NCI-H1092 (cell line): ENCODE measurements at regions not wholly inside any gene's neighbourhood (a gene's known extent, or its start where the extent isn't known, plus 50 kb on each side); places are given as distances from the start of the nearest gene placed in this dataset.

Experiments
- DNase-seq: peaks from one replicate; lab custom pipeline; 2025; lab: John Stamatoyannopoulos, UW

DNA sequence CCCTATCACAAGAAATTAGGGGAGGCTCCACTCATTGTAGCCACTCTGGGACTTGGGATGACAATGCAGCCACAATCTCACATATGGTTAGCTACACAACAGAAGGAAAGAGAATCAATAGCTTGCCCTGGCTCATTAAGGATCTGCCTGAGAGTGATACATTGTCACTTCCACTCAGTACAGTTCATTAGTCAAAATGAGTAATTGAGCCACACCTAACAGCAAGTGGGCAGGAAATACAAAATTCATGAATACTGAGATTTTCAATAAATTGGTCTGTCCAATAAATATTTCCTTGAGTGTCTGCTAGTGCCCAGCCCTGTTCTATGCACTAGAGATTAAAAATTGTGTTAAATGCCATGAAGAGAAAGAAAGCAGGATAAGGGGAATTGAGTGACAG, 231.3 kb upstream of the NR4A3 start:
- DNase-seq: no peak

DNA sequence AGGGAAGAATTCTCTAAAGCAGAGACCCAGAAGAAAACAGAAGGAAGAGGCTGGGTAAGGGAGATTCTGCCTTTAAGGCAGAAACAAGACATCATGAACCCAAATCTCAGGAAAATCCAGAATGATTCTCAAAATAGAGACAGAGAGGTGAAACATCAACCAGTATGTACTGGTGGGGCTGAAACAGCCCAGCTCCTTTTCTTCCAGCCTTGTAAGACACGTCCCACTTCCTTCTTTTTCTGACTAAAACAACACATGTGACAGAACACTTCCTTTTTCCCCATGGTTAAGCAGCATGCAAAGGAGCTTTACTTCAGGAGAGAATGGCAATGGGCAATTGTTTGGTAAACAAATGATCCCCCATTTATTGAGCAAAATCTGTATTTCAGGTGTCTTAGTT, 230.8 kb upstream of the NR4A3 start:
- DNase-seq: no peak

DNA sequence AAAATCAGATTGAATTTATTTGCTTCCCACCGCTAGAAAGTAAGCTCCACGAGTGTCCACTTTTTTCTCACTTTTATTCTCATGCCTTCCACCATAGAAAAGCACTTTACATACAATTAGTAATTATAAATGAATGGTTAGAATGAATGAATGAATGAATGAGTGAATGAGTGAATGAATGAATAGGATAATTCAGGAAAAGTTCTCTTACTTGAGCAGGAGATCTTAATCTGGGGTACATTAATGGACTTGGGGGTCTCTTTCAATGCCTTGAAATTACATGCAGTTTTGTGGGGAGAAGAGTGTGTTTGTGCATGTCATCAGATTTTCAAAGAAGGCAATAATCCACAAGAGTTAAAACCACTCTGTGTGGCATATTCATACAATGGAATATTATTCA, 229.9 kb upstream of the NR4A3 start:
- DNase-seq: no peak

DNA sequence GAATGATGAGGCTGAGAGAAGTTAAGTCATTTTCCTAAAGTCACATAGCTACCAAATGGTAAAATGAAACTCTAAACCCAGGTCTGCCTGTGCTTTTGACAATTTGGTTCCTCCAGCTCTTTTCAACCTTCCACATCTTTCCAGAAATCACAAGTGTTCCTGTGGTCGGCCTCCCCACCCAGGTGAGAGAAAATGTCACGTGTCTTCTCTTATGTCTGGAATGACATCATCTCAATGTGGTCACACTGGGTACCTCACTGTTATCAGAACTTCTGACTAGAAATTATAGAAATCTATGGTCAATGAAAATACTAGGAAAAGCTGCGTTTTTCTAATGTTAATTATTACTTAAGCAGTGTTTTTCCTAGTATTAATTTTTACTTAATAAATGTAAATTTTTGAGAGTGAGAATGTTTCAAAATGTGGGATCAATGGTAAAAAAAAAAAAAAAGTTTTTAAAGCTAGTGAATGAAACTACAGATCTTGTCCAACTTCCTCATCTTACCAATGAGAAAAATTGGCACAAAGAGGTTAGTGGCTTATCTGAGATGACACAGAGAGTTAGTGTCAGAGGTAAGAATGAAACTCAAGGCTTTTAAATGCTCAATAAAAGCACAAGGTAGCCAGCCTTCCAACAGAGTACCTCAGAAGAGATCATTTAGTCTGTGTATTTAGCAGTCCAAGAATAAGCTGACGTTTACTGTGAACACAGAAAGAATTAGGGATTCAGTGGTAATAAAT, 228.7 kb upstream of the NR4A3 start:
- no peak for DNase-seq

GRCh38 chr9:99593610-99594009, 228.1 kb upstream of the NR4A3 start:
- DNase-seq: no peak

DNA sequence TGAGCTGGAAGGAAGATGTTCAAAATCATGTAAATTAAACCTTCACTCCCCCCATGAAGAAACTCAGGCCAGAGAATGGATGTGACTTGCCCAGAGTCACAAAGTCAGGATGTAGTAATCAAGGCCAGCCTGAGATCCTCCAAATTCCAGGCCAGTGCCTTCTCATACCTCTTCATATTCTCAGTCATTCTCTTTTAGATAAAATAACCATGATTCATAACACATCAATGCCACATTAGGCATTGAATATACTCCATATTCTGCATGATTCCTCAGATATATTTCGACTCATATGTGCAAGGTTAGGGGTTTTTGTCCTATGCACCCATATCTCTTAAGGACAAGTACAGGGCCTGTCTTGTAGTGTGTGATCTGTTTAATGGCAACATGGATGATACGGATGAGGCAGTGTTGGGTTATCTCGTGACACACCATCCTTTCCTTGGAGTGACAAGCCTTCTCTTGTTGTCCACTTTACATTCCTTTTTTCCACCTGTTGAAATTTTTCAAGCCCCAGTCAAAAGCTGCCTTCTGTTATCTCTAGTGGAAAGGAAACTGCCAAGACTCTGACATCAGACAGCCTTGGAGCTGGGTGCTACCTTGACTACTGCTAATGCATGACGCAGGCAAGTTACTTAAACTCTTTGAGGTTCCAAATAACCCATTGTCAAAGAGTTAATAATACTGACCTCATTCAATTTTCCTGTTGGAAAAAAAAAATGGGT, 227.5 kb upstream of the NR4A3 start:
- no peak for DNase-seq

DNA sequence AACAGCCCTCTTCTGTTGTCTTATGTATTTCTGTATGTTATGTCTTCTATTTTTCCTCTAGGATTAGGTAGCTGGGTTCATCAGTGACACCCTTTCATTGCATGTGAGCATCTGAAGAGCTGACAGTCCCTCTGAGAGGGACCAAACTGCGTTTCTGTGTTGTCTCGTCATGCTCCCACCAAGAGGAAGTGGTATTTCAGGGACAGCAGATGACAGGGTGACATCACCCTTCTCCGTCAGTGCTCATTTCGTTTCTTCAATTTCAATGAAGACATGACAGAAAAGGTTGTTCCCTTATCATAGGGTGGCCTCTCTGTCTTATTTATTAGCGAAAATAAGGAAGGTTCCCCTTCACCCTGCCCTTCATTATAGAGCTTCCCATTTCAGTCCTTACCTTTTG, 225.9 kb upstream of the NR4A3 start:
- DNase-seq: no peak

GRCh38 chr9:99601571-99602111, 220.0 kb upstream of the NR4A3 start:
- DNase-seq: no peak

- no peak for DNase-seq
Observed at GRCh38 chr9:99602854-99603253, 218.8 kb upstream of the NR4A3 start.

GRCh38 chr9:99605016-99605743, 216.5 kb upstream of the NR4A3 start:
- no peak for DNase-seq

DNA sequence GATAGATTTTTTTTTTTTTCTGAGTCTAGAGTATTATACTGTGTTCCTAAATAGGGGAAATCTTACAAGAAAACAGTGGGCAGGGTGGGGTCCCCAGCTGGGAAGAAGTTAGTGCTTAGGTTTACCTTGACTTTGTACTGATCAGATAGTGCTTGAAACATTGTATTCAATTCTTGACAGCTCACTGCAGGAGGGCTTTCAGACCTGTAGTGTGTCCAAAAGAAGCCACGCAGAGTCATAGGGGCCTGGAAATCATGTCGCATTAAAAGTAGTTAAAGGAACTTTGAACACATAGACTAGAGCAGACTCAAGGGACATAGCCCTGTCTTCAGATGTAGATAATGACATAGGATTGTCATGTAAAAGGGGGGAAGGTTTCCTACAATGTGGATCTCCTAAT, 215.4 kb upstream of the NR4A3 start:
- DNase-seq: no peak

GRCh38 chr9:99606957-99607356, 214.7 kb upstream of the NR4A3 start:
- peak; percentile 31 for DNase-seq

GRCh38 chr9:99607842-99608448, 213.7 kb upstream of the NR4A3 start:
- no peak for DNase-seq

- no peak for DNase-seq
Observed at GRCh38 chr9:99614341-99614740, 207.3 kb upstream of the NR4A3 start.

GRCh38 chr9:99621040-99621439, 200.6 kb upstream of the NR4A3 start:
- DNase-seq: no peak

GRCh38 chr9:99622679-99623078, 199.0 kb upstream of the NR4A3 start:
- no peak for DNase-seq

- no peak for DNase-seq
Observed at GRCh38 chr9:99623780-99624364, 197.8 kb upstream of the NR4A3 start.

DNA sequence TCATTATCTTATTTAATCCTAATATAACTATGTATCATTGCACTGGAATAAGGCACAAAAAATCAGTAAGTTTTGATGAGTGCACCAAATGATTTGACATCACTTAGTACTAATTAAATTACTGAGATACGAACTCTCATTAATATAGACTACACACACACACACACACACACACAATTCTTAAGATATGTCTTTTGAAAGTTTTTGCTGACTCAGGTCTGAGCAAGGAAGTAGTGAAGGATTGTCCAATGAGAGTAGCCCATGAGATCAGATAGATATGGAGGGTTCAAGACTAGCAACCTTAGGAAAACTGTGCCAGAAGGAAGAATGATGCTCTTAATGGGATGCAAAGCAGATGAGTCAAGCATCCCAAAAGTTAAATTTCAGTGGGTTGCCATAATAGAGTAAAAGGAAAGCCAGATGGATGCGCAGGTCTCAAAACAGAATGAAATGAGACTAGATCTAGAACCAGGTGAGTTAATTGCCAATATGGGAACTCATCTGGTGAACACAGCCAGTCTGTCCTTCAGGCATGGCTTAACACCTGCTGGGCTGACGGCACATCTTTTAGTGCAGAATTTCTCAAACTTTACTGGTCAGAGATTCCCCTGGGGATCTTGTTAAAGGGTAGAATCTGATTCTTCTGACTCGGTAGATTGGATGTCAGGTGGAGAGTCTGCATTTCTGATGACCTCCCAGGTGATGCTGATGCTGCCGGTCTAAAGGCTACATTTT, 197.0 kb upstream of the NR4A3 start:
- DNase-seq: no peak

DNA sequence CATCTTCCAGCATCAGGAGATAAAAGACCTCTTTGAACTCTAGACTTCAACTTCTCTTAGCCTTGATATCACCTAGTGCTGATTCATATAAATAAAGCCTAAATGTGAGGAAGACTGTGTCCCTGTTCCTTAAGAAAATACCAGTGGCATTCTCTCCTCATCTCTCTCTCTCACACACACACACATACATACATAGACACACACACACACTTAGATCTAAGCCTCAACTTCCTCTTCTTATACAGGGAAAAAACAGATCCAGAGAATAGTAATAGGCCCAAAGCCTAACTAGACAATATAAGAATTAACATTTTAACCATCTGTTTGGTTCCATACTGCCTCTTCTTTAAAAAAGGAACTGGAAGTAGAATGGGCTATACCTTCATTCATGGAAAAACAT, 195.3 kb upstream of the NR4A3 start:
- DNase-seq: no peak

- DNase-seq: no peak
Observed at GRCh38 chr9:99628285-99628684, 193.4 kb upstream of the NR4A3 start.
